Lower leg skin (tissue), 3 donors: ENCODE measurements at regions not wholly inside any gene's neighbourhood (a gene's known extent, or its start where the extent isn't known, plus 50 kb on each side); places are given as distances from the start of the nearest gene placed in this dataset.

Experiments
- CTCF ChIP-seq, 3 donors: fragments of 450-650 bp; IDR thresholded peaks; one replicate each; pipeline ENCODE4 v1.5.1; 2016; ENCODE audit warnings: antibody characterized with exemption in 3 of 3, mild to moderate bottlenecking in 3 of 3, moderate library complexity in 2 of 3
- POLR2A ChIP-seq, 2 donors: fragments of 450-650 bp; IDR thresholded peaks; one replicate each; pipeline ENCODE4 v1.6.1; 2016 to 2017; ENCODE audit warnings: antibody characterized with exemption in 2 of 2, mild to moderate bottlenecking in 1 of 2, moderate library complexity in 1 of 2

- no peak for TF ChIP-seq CTCF (IDR thresholded peaks at IDR 0.05)
- TF ChIP-seq POLR2A (IDR thresholded peaks at IDR 0.05), result no peak
These were observed 232.0 kb downstream of the LACC1 start for GRCh38 chr13:44111701-44112100.
